ENCODE measurements at regions not wholly inside any gene's neighbourhood (a gene's known extent, or its start where the extent isn't known, plus 50 kb on each side); places are given as distances from the start of the nearest gene placed in this dataset.
"Not testable (repeated sequence)": the region's sequence is repeated elsewhere in the genome, so short reads cannot be mapped to it uniquely, and the experiment has no call there.

- TF ChIP-seq KDM1A (IDR thresholded peaks at IDR 0.05) (peak; percentile 93 to 95), NR2C1 (tag; IDR thresholded peaks at IDR 0.05) (peak; percentile 37; the same call in 1 of the 2 replicates), AFF1 (IDR thresholded peaks at IDR 0.05; ENCODE audit: low read depth in 1 of 2, partially characterized antibody in 2 of 2) (peak; percentile 67 to 91), MYC (IDR thresholded peaks at IDR 0.05; ENCODE audit: low read depth, low read length) (0 out of 2 replicates have a peak, but pooled peaks have one; percentile 16), MYC (CRISPR knock-in tag; IDR thresholded peaks at IDR 0.05; ENCODE audit: borderline replicate concordance, low read depth) (0 out of 2 replicates have a peak, but pooled peaks have one; percentile 35), DEAF1 (CRISPR knock-in tag; IDR thresholded peaks at IDR 0.05) (peak; percentile 52), PML (IDR thresholded peaks at IDR 0.05; ENCODE audit: low read length) (peak; percentile 97), ZC3H8 (IDR thresholded peaks at IDR 0.05) (peak; percentile 99), CTCFL (IDR thresholded peaks at IDR 0.05; ENCODE audit: borderline replicate concordance, insufficient read depth, low read depth, low read length, poor library complexity, severe bottlenecking) (peak; percentile 8), NFIC (IDR thresholded peaks at IDR 0.05) (peak; percentile 76), NFE2 (IDR thresholded peaks at IDR 0.05; ENCODE audit: low read depth) (peak; percentile 31; the same call in 1 of the 2 replicates), CBX1 (IDR thresholded peaks at IDR 0.05; ENCODE audit: low read depth) (peak; percentile 100), ELF2 (CRISPR knock-in tag; IDR thresholded peaks at IDR 0.05) (peak; percentile 60; the same call in 1 of the 2 replicates), ZNF24 (IDR thresholded peaks at IDR 0.05) (peak; percentile 54; the same call in 1 of the 2 replicates), ETV5 (CRISPR knock-in tag; IDR thresholded peaks at IDR 0.05; ENCODE audit: low read depth) (peak; percentile 69; the same call in 1 of the 2 replicates), MBD2 (IDR thresholded peaks at IDR 0.05; ENCODE audit: borderline replicate concordance, low read depth) (peak; percentile 72; the same call in 1 of the 2 replicates), ZNF12 (CRISPR knock-in tag; IDR thresholded peaks at IDR 0.05) (peak; percentile 80), HNRNPL (IDR thresholded peaks at IDR 0.05; ENCODE audit: low read depth, low read length) (0 out of 2 replicates have a peak, but pooled peaks have one; percentile 24), ZFX (CRISPR knock-in tag; IDR thresholded peaks at IDR 0.05) (peak; percentile 71), GTF2B (IDR thresholded peaks at IDR 0.05; ENCODE audit: extremely low read depth, insufficient read length) (peak; percentile 78)
- TF ChIP-seq NR2C1 (IDR thresholded peaks at IDR 0.05), result not testable (repeated sequence)
Measured at GRCh38 chr1:146376708-146377496, 148.1 kb upstream of the NOTCH2NLA start (continued).

Measured in K562 (cell line).